ENCODE measurements at regions not wholly inside any gene's neighbourhood (a gene's known extent, or its start where the extent isn't known, plus 50 kb on each side); places are given as distances from the start of the nearest gene placed in this dataset.

DNA sequence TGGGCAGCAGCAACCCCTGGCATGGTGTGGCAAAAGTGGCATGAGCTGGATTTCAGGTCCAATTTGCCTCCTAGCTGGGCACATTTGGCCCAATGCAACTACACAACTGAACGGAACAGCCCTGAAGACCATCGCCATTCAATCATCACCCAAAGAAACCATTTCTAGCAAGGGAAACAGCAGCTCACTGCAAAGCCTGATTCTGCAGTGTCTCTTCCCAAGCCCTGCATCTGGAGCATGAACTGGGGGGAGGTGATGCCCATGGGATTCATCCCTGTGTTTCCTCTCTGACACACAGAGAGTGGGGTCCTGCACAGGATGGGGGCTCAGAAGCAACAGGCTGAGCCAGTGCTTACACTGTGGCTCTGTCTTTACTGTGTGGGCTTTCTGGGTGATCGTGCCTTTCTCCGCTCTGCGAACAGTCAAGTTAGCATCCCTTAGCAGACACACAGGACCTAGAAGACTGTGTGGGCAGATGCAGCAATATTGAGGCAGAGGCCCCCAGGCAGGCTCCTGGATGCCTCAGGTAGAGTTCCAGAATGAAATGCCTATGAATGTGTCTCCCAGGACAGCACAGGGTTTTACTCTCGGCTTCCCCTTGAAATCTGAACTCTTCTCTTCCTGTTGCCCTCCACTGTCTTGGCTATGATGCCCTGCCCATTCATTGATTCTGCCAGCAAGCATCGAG, 91.1 kb upstream of the ALDH1A3 start:
- Histone ChIP-seq H3K36me3 (no peaks in the 10 kb centered on the region), H3K9me3 (no peaks in the 10 kb centered on the region), H3K27ac (no peak overlapping the region), H3K4me1 (no peaks in the 10 kb centered on the region), H3K27me3 (no peaks in the 10 kb centered on the region), H3K4me3 (replicated peaks in 1 of 3) (no peak overlapping the region)
- no peak for DNase-seq
- TF ChIP-seq, protein P1, sequence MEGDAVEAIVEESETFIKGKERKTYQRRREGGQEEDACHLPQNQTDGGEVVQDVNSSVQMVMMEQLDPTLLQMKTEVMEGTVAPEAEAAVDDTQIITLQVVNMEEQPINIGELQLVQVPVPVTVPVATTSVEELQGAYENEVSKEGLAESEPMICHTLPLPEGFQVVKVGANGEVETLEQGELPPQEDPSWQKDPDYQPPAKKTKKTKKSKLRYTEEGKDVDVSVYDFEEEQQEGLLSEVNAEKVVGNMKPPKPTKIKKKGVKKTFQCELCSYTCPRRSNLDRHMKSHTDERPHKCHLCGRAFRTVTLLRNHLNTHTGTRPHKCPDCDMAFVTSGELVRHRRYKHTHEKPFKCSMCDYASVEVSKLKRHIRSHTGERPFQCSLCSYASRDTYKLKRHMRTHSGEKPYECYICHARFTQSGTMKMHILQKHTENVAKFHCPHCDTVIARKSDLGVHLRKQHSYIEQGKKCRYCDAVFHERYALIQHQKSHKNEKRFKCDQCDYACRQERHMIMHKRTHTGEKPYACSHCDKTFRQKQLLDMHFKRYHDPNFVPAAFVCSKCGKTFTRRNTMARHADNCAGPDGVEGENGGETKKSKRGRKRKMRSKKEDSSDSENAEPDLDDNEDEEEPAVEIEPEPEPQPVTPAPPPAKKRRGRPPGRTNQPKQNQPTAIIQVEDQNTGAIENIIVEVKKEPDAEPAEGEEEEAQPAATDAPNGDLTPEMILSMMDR (IDR thresholded peaks at IDR 0.05), result no peak
- TF ChIP-seq POLR2A (IDR thresholded peaks at IDR 0.05), result no peak
- intact Hi-C loops (cut with DNase I), result no loop called here
- 83 to 89% methylated on average over 6 to 7 of the region's 7 CpGs for WGBS, 2 donors

DNA sequence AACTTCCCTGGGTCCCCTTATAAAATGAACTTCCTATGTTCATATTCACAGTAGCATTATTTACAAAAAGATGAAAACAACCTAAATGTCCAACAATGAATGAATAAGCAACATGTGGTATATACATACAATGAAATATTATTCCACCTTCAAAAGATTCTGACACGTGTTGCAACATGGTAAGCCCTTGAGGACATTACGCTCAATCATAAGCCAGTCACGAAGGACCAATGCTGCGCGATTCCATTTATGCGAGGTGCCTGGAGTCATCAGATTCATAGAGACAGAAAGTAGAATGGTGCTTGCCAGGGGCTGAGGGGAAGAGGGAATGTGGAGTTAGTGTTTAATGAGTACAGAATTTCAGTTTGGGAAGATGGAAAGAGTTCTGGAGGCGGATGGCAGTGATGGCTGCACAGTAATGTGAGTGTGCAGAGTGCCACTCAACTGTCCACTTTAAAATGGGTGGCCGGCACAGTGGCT, 88.8 kb upstream of the ALDH1A3 start:
- no peak for DNase-seq
- no peaks in the 10 kb centered on the region for H3K9me3 ChIP-seq
- H3K27ac ChIP-seq, result no peak overlapping the region
- H3K4me3 ChIP-seq (replicated peaks in 1 of 3), result no peak overlapping the region
- WGBS, 2 donors, result 91 to 92% methylated on average over 8 of the region's 8 CpGs
- TF ChIP-seq, protein P1 (IDR thresholded peaks at IDR 0.05), result no peak
- TF ChIP-seq POLR2A (IDR thresholded peaks at IDR 0.05), result no peak
- no peaks in the 10 kb centered on the region for H3K4me1 ChIP-seq
- intact Hi-C loops (cut with DNase I), result no loop called here
- no peaks in the 10 kb centered on the region for H3K36me3 ChIP-seq
- no peaks in the 10 kb centered on the region for H3K27me3 ChIP-seq

DNA sequence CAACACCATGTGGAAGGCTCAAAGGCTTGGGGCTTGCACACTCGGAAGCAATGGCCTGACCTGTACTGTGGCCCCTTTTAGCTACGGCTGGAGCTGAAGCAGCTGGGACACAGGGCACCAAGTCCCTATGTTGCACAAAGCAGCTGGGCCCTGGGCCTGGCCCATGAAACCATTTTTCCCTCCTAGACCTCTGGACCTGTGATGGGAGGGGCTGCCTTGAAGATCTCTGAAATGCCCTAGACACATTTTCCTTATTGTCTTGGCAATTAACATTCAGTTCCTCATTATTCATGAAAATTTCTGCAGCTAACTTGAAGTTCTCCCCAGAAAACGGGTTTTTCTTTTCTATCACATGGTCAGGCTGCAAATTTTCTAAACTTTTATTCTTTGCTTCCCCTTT, 85.6 kb upstream of the ALDH1A3 start:
- no peaks in the 10 kb centered on the region for H3K9me3 ChIP-seq

DNA sequence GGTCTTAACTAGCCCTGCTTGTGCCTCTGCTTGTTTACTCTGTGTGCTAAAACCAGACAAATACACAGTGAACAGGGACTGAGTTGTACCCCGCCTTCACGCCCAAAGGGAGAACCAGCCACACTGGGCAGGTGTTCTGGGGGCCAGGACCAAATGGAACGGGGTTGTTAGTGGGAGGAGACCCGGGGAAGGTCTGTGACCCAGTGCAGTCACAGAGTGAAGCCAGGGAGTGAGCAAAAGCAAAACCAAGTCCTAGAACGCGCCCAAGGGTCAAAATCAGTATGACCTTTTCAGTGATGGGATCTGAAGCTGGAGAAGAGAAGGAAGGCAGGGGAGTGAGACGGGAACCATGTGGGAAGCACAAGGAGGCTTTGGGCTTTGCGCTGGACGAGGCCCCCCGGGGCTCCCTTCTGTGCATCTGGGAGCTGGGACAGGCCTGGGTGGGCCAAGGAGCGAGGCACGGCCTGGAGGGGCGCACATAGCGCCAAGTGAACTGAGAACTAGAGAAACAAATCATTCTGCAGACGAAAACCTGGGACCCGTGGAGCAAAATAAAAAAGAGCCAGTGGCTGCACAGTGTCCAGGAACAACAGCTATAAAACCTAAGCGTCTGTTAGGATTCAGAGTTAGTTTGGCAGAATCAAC, 78.3 kb upstream of the ALDH1A3 start:
- H3K36me3 ChIP-seq, result no peaks in the 10 kb centered on the region
- no peak overlapping the region for H3K4me3 ChIP-seq (replicated peaks in 1 of 3)
- DNase-seq, result no peak
- TF ChIP-seq, protein P1 (IDR thresholded peaks at IDR 0.05), result no peak
- TF ChIP-seq POLR2A (IDR thresholded peaks at IDR 0.05), result no peak
- H3K9me3 ChIP-seq, result no peaks in the 10 kb centered on the region
- 81 to 88% methylated on average over 17 of the region's 17 CpGs for WGBS, 2 donors
- intact Hi-C loops (cut with DNase I), result no loop called here
- no peaks in the 10 kb centered on the region for H3K4me1 ChIP-seq
- H3K27me3 ChIP-seq, result no peaks in the 10 kb centered on the region
- H3K27ac ChIP-seq, result no peak overlapping the region

More for the DNA sequence above, 85.6 kb upstream of the ALDH1A3 start:
- TF ChIP-seq POLR2A (IDR thresholded peaks at IDR 0.05), result no peak
- TF ChIP-seq, protein P1 (IDR thresholded peaks at IDR 0.05), result no peak
- Histone ChIP-seq H3K27me3 (no peaks in the 10 kb centered on the region), H3K4me3 (replicated peaks in 1 of 3) (no peak overlapping the region), H3K36me3 (no peaks in the 10 kb centered on the region), H3K4me1 (no peaks in the 10 kb centered on the region), H3K27ac (no peak overlapping the region)
- 66 to 77% methylated on average over 3 of the region's 3 CpGs for whole genome bisulfite sequencing, 2 donors
- intact Hi-C loops (cut with DNase I), result no loop called here
- no peak for DNase-seq

Data from thyroid gland (tissue), 4 donors.